Erythroblast (primary cell): ENCODE measurements at regions not wholly inside any gene's neighbourhood (a gene's known extent, or its start where the extent isn't known, plus 50 kb on each side); places are given as distances from the start of the nearest gene placed in this dataset.

Experiments
- GATA1 ChIP-seq: IDR thresholded peaks from 2 replicates; pipeline ENCODE4 v1.6.1; 2011; ENCODE audit warnings: low read depth, mild to moderate bottlenecking, control low read depth, low read length, moderate library complexity
- POLR2A ChIP-seq: IDR thresholded peaks from 2 replicates; pipeline ENCODE4 v1.6.1; 2011; ENCODE audit warnings: mild to moderate bottlenecking, low read length

- TF ChIP-seq POLR2A (no peak), GATA1 (no peak)
Measured at GRCh38 chr1:101331794-101332193, 95.0 kb downstream of the S1PR1 start.
